ENCODE measurements at regions not wholly inside any gene's neighbourhood (a gene's known extent, or its start where the extent isn't known, plus 50 kb on each side); places are given as distances from the start of the nearest gene placed in this dataset.

- TF ChIP-seq CTCF (optimal IDR thresholded peaks at IDR 0.05 in 1 of 3, IDR thresholded peaks at IDR 0.05 in 1 of 3, conservative IDR thresholded peaks at IDR 0.05 in 1 of 3; ENCODE audit: extremely low read depth in 1 of 3, insufficient read depth in 2 of 3, low read length in 3 of 3) (no peak), EZH2 (IDR thresholded peaks at IDR 0.05; ENCODE audit: low read length) (no peak)
Observed at GRCh38 chr1:29515170-29515955, 279.0 kb downstream of the PTPRU start.

Data from keratinocyte (primary cell).